ENCODE measurements at regions not wholly inside any gene's neighbourhood (a gene's known extent, or its start where the extent isn't known, plus 50 kb on each side); places are given as distances from the start of the nearest gene placed in this dataset.

- H3K27ac ChIP-seq (replicated peaks), result no peak overlapping the region
- no peak for TF ChIP-seq CTCF (IDR thresholded peaks at IDR 0.05; ENCODE audit: borderline replicate concordance)
- no peak overlapping the region for H3K4me3 ChIP-seq
- intact Hi-C loops (cut with micrococcal nuclease), result no loop called here
- no peak for DNase-seq
- no peaks in the 10 kb centered on the region for H3K27me3 ChIP-seq (ENCODE audit: low read depth)
- no peaks in the 10 kb centered on the region for H3K36me3 ChIP-seq
- peaks cover 62% of the 10 kb centered on the region for H3K9me3 ChIP-seq (replicated peaks)
- no peaks in the 10 kb centered on the region for H3K4me1 ChIP-seq
Observed at GRCh38 chr12:17151917-17152316, 546.0 kb upstream of the LMO3 start.

DNA sequence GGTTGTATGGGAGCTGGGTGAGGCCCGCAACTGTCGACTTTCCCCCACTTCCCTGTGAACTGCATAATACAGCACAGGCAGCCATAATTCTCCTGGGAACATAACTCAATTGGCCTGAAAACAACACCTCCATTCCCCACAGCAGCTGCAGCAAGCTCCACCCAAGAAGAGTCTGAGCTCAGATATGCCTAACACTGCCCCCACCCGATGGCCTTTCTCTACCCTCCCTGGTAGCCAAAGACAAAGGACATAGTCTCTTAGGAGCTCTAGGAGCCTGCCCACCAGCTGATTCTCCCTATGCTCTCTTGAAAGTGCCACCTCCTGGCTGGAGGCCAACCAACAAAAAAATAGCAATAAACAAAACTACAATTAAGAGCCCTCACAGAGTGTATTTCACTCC is 542.7 kb upstream of the LMO3 start:
- TF ChIP-seq CTCF (IDR thresholded peaks at IDR 0.05; ENCODE audit: borderline replicate concordance), result no peak
- peaks cover 48% of the 10 kb centered on the region for H3K9me3 ChIP-seq (replicated peaks)
- no peak overlapping the region for H3K27ac ChIP-seq (replicated peaks)
- no peak for DNase-seq
- H3K36me3 ChIP-seq, result no peaks in the 10 kb centered on the region
- no peaks in the 10 kb centered on the region for H3K4me1 ChIP-seq
- H3K27me3 ChIP-seq (ENCODE audit: low read depth), result no peaks in the 10 kb centered on the region
- intact Hi-C loops (cut with micrococcal nuclease), result no loop called here
- no peak overlapping the region for H3K4me3 ChIP-seq

DNA sequence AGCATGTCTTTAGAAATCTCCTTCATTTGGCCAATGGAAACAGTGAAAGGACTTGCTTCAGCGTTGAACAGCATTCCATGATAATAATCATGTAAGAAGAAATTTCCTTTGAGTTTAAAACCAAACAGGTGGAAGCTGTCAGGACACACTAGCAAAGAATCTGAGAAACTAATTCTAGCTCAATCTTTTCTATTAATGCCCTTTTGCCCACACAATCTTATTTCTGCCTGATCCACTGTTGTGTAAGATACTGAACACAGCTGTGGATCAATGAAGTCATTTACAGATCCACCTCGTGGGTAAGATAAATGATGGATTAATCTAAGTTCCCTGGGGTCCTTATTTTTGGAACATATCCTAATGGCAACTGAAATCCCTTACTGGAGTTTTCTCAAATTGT is 536.9 kb upstream of the LMO3 start:
- Histone ChIP-seq H3K27ac (replicated peaks) (no peak overlapping the region), H3K27me3 (ENCODE audit: low read depth) (no peaks in the 10 kb centered on the region), H3K4me3 (no peak overlapping the region), H3K9me3 (replicated peaks) (peaks cover 20% of the 10 kb centered on the region), H3K4me1 (no peaks in the 10 kb centered on the region), H3K36me3 (no peaks in the 10 kb centered on the region)
- intact Hi-C loops (cut with micrococcal nuclease), result no loop called here
- no peak for DNase-seq
- TF ChIP-seq CTCF (IDR thresholded peaks at IDR 0.05; ENCODE audit: borderline replicate concordance), result no peak

GRCh38 chr12:17139931-17140330 is 534.0 kb upstream of the LMO3 start:
- H3K9me3 ChIP-seq (replicated peaks), result peaks cover 7% of the 10 kb centered on the region
- H3K27me3 ChIP-seq (ENCODE audit: low read depth), result no peaks in the 10 kb centered on the region
- no peaks in the 10 kb centered on the region for H3K36me3 ChIP-seq
- no peak for DNase-seq
- no peak overlapping the region for H3K4me3 ChIP-seq
- intact Hi-C loops (cut with micrococcal nuclease), result no loop called here
- H3K4me1 ChIP-seq, result no peaks in the 10 kb centered on the region
- no peak for TF ChIP-seq CTCF (IDR thresholded peaks at IDR 0.05; ENCODE audit: borderline replicate concordance)
- H3K27ac ChIP-seq (replicated peaks), result no peak overlapping the region

- intact Hi-C loops (cut with micrococcal nuclease), result no loop called here
Observed at GRCh38 chr12:17137396-17137795, 531.4 kb upstream of the LMO3 start.

More at GRCh38 chr12:17137396-17137795, 531.4 kb upstream of the LMO3 start:
- H3K36me3 ChIP-seq, result no peaks in the 10 kb centered on the region
- H3K27ac ChIP-seq (replicated peaks), result no peak overlapping the region
- H3K4me3 ChIP-seq, result no peak overlapping the region
- H3K4me1 ChIP-seq, result no peaks in the 10 kb centered on the region
- H3K27me3 ChIP-seq (ENCODE audit: low read depth), result no peaks in the 10 kb centered on the region
- H3K9me3 ChIP-seq (replicated peaks), result peaks cover 9% of the 10 kb centered on the region
- DNase-seq, result no peak
- no peak for TF ChIP-seq CTCF (IDR thresholded peaks at IDR 0.05; ENCODE audit: borderline replicate concordance)
